H1 (cell line): ENCODE measurements at regions not wholly inside any gene's neighbourhood (a gene's known extent, or its start where the extent isn't known, plus 50 kb on each side); places are given as distances from the start of the nearest gene placed in this dataset.

Experiments used
- CTCF ChIA-PET: fragments of 300-600 bp; sonication (Branson Sonifier 250); formaldehyde crosslinking; loops from one replicate; lab custom pipeline; 2021; ENCODE audit not compliant: partially characterized antibody; lab: Charles Lee
- POLR2A ChIA-PET: fragments of 300-600 bp; sonication (Branson Sonifier 250); formaldehyde crosslinking; loops from one replicate; lab custom pipeline; 2021; ENCODE audit warnings: inconsistent platforms; ENCODE audit not compliant: partially characterized antibody; lab: Charles Lee
- DNase-seq, 2 experiments: peaks; one replicate each; pipeline versions ENCODE4 v3.0.0 to v3.0.0-alpha.2; 2010 to 2022; ENCODE audit warnings: low spot score in 2 of 2, low read depth in 1 of 2, mixed read lengths in 1 of 2
- FAIRE-seq: peaks from 2 replicates; lab custom pipeline; 2011; peaks lifted over from hg19 to GRCh38; lab: Jason Lieb, UNC
- H2AFZ ChIP-seq: 2 replicates; pipeline ENCODE4 v1.8.1; 2012; ENCODE audit warnings: low read length, inconsistent platforms
- H2AK5ac ChIP-seq: 2 replicates; pipeline ENCODE4 v1.6.1; 2013; ENCODE audit warnings: low read depth, low read length
- H2BK120ac ChIP-seq: replicated peaks from 2 replicates; pipeline ENCODE3; 2013; ENCODE audit warnings: low read depth, low read length, inconsistent platforms
- H2BK12ac ChIP-seq: 2 replicates; pipeline ENCODE4 v1.6.1; 2013; ENCODE audit warnings: low read depth, low read length
- H2BK15ac ChIP-seq: 2 replicates; pipeline ENCODE4 v1.6.1; 2013; ENCODE audit warnings: low read length
- H2BK20ac ChIP-seq: 2 replicates; pipeline ENCODE4 v1.6.1; 2013; ENCODE audit warnings: low read length
- H2BK5ac ChIP-seq: 2 replicates; pipeline ENCODE4 v1.6.1; 2013; ENCODE audit warnings: low read depth, low read length
- H3K14ac ChIP-seq: 2 replicates; pipeline ENCODE4 v1.6.1; 2013; ENCODE audit warnings: inconsistent platforms; ENCODE audit not compliant: insufficient read length
- H3K18ac ChIP-seq: 2 replicates; pipeline ENCODE4 v1.6.1; 2013; ENCODE audit warnings: low read length; ENCODE audit errors: extremely low read depth
- H3K23ac ChIP-seq: 2 replicates; pipeline ENCODE4 v1.6.1; 2013; ENCODE audit warnings: inconsistent platforms; ENCODE audit not compliant: insufficient read length
- H3K23me2 ChIP-seq: 2 replicates; pipeline ENCODE4 v1.6.1; 2013; ENCODE audit warnings: low read depth, low read length
- H3K27ac ChIP-seq: 2 replicates; pipeline ENCODE4 v1.6.1; 2011; ENCODE audit warnings: low read depth, low read length, inconsistent platforms
- H3K27me3 ChIP-seq, 4 experiments: replicated peaks in 1 of 4; 1 replicate in 1 of 4; 2 replicates in 3 of 4; pipeline versions ENCODE4 v1.6.1 to v1.8.1; 2011 to 2013; ENCODE audit warnings: low read length in 3 of 4, mild to moderate bottlenecking in 3 of 4, inconsistent platforms in 2 of 4, mixed read lengths in 2 of 4, moderate library complexity in 1 of 4; ENCODE audit not compliant: control insufficient read depth in 3 of 4, insufficient read depth in 3 of 4; ENCODE audit errors: extremely low read depth in 1 of 4
- H3K36me3 ChIP-seq, 4 experiments: 2 replicates each; pipeline versions ENCODE4 v1.6.1 to v1.8.1; 2011 to 2013; ENCODE audit warnings: mild to moderate bottlenecking in 4 of 4, low read length in 3 of 4, moderate library complexity in 2 of 4, control low read depth in 1 of 4, inconsistent platforms in 1 of 4; ENCODE audit not compliant: insufficient read depth in 4 of 4, control insufficient read depth in 2 of 4
- H3K4ac ChIP-seq: replicated peaks from 2 replicates; pipeline ENCODE3; 2013; ENCODE audit warnings: low read length, low read depth, mixed read lengths, inconsistent platforms; ENCODE audit not compliant: insufficient read length
- H3K4me1 ChIP-seq, 4 experiments: replicated peaks in 1 of 4; 1 replicate in 1 of 4; 2 replicates in 3 of 4; pipeline versions ENCODE4 v1.6.1 to v1.8.1; 2011 to 2013; ENCODE audit warnings: low read length in 3 of 4, inconsistent platforms in 2 of 4, mixed read lengths in 1 of 4; ENCODE audit not compliant: insufficient read depth in 4 of 4, control insufficient read depth in 3 of 4
- H3K4me2 ChIP-seq, 2 experiments: 2 replicates each; pipeline versions ENCODE4 v1.6.1 to v1.8.1; 2011 to 2013; ENCODE audit warnings: low read depth in 2 of 2, low read length in 2 of 2, control low read depth in 1 of 2, inconsistent platforms in 1 of 2, mild to moderate bottlenecking in 1 of 2; ENCODE audit not compliant: insufficient read depth in 1 of 2
- H3K4me3 ChIP-seq, 4 experiments: fragments of 200-600, 300-600 bp in 1 of 4; sonication (generic), shearing (Covaris generic), sonication (Bioruptor Twin) in 1 of 4; 2 replicates each; pipeline versions ENCODE4 v1.5.1 to v1.8.1; 2011 to 2016; ENCODE audit warnings: low read length in 4 of 4, low read depth in 3 of 4, control low read depth in 2 of 4, inconsistent platforms in 2 of 4, mild to moderate bottlenecking in 2 of 4, mixed read lengths in 1 of 4, moderate library complexity in 1 of 4; ENCODE audit not compliant: insufficient read depth in 2 of 4; ENCODE audit errors: extremely low read depth in 1 of 4
- H3K56ac ChIP-seq: replicated peaks from 2 replicates; pipeline ENCODE3; 2013; ENCODE audit warnings: low read depth, mild to moderate bottlenecking, mixed read lengths, low read length, inconsistent platforms; ENCODE audit not compliant: insufficient read length
- H3K79me1 ChIP-seq: 2 replicates; pipeline ENCODE4 v1.6.1; 2013; ENCODE audit warnings: low read depth, low read length, control low read depth
- H3K79me2 ChIP-seq, 2 experiments: 2 replicates each; pipeline versions ENCODE4 v1.6.1 to v1.8.1; 2012 to 2013; ENCODE audit warnings: low read length in 2 of 2, mild to moderate bottlenecking in 2 of 2, inconsistent platforms in 1 of 2; ENCODE audit not compliant: insufficient read depth in 2 of 2, control insufficient read depth in 1 of 2
- H3K9ac ChIP-seq, 4 experiments: replicated peaks in 1 of 4; 1 replicate in 1 of 4; 2 replicates in 3 of 4; pipeline versions ENCODE4 v1.6.1 to v1.8.1; 2011 to 2013; ENCODE audit warnings: low read depth in 3 of 4, low read length in 3 of 4, control low read depth in 2 of 4, mild to moderate bottlenecking in 2 of 4, moderate library complexity in 2 of 4, inconsistent platforms in 1 of 4; ENCODE audit errors: extremely low read depth in 1 of 4
- H3K9me3 ChIP-seq, 2 experiments: 2 replicates each; pipeline versions ENCODE4 v1.6.1 to v1.8.1; 2012 to 2013; ENCODE audit warnings: mild to moderate bottlenecking in 2 of 2, moderate library complexity in 2 of 2, control low read depth in 1 of 2, inconsistent platforms in 1 of 2, low read depth in 1 of 2, low read length in 1 of 2, mixed read lengths in 1 of 2; ENCODE audit not compliant: insufficient read depth in 2 of 2
- H4K20me1 ChIP-seq, 2 experiments: replicated peaks in 1 of 2; 2 replicates each; pipeline versions ENCODE3 to v1.8.1; 2011 to 2013; ENCODE audit warnings: inconsistent platforms in 2 of 2, low read length in 2 of 2, mild to moderate bottlenecking in 1 of 2; ENCODE audit not compliant: insufficient read depth in 2 of 2, control insufficient read depth in 1 of 2
- H4K5ac ChIP-seq: 2 replicates; pipeline ENCODE4 v1.6.1; 2013; ENCODE audit warnings: low read length, low read depth, mixed read lengths, inconsistent platforms; ENCODE audit not compliant: insufficient read length
- H4K8ac ChIP-seq: 2 replicates; pipeline ENCODE4 v1.8.0; 2013; ENCODE audit warnings: mild to moderate bottlenecking, moderate library complexity, low read length, inconsistent platforms; ENCODE audit not compliant: insufficient read depth; ENCODE audit errors: extremely low read depth
- H4K91ac ChIP-seq: replicated peaks from 2 replicates; pipeline ENCODE3; 2013; ENCODE audit warnings: low read length, mixed read lengths, inconsistent platforms; ENCODE audit not compliant: insufficient read length
- CEBPB ChIP-seq: IDR thresholded peaks from 2 replicates; pipeline ENCODE4 v1.6.1; 2012; ENCODE audit warnings: low read depth, low read length
- CREB1 ChIP-seq: IDR thresholded peaks from 2 replicates; pipeline ENCODE4 v1.6.1; 2012; ENCODE audit warnings: inconsistent platforms
- EP300 ChIP-seq, 2 experiments: IDR thresholded peaks; 1 replicate in 1 of 2; 2 replicates in 1 of 2; pipeline ENCODE4 v1.6.1; 2011 to 2012; ENCODE audit warnings: low read depth in 2 of 2, low read length in 2 of 2, mild to moderate bottlenecking in 2 of 2, borderline replicate concordance in 1 of 2, inconsistent platforms in 1 of 2, moderate library complexity in 1 of 2
- KDM1A ChIP-seq: fragments of 200-600, 300-600 bp; sonication (generic); IDR thresholded peaks from 2 replicates; pipeline ENCODE4 v1.7.1; 2016; ENCODE audit warnings: mild to moderate bottlenecking, low read length, borderline replicate concordance
- KDM5A ChIP-seq: fragments of 200-600 bp; IDR thresholded peaks from 2 replicates; pipeline ENCODE4 v1.7.1; 2012; ENCODE audit warnings: mild to moderate bottlenecking, low read length, inconsistent platforms, mixed read lengths
- NANOG ChIP-seq: IDR thresholded peaks from 2 replicates; pipeline ENCODE4 v1.6.1; 2011; ENCODE audit warnings: low read length, low read depth, mild to moderate bottlenecking, inconsistent platforms; ENCODE audit not compliant: insufficient read depth, poor library complexity, severe bottlenecking
- PHF8 ChIP-seq: fragments of 200-600 bp; sonication (generic); conservative IDR thresholded peaks from 2 replicates; pipeline ENCODE4 v1.7.1; 2012; ENCODE audit warnings: low read depth, mild to moderate bottlenecking, inconsistent platforms, low read length, moderate library complexity
- SAP30 ChIP-seq: fragments of 300-600 bp; sonication (generic); IDR thresholded peaks from 2 replicates; pipeline ENCODE4 v1.7.1; 2012; ENCODE audit warnings: low read length, moderate library complexity, mild to moderate bottlenecking, inconsistent platforms; ENCODE audit not compliant: insufficient read depth, insufficient replicate concordance
- SIN3A ChIP-seq, 2 experiments: IDR thresholded peaks in 1 of 2; conservative IDR thresholded peaks in 1 of 2; 2 replicates each; pipeline ENCODE4 v1.6.1; 2011 to 2012; ENCODE audit warnings: low read length in 2 of 2, improper control_type of control experiment in 1 of 2, low read depth in 1 of 2, mild to moderate bottlenecking in 1 of 2
- SIX5 ChIP-seq: IDR thresholded peaks from 2 replicates; pipeline ENCODE4 v1.6.1; 2011; ENCODE audit warnings: mild to moderate bottlenecking, low read depth, low read length
- SP4 ChIP-seq: IDR thresholded peaks from 2 replicates; pipeline ENCODE4 v1.6.1; 2012; ENCODE audit warnings: low read length, inconsistent platforms
- SUZ12 ChIP-seq: fragments of 200-600 bp; sonication (generic); IDR thresholded peaks from 2 replicates; pipeline ENCODE4 v1.6.1; 2012; ENCODE audit warnings: mild to moderate bottlenecking, inconsistent platforms, low read length, moderate library complexity, mixed read lengths
- TBP ChIP-seq: IDR thresholded peaks from 2 replicates; pipeline ENCODE4 v1.6.1; 2011; ENCODE audit warnings: low read depth, low read length, improper control_type of control experiment
- TCF12 ChIP-seq: IDR thresholded peaks from 2 replicates; pipeline ENCODE4 v1.6.1; 2011; ENCODE audit warnings: low read depth, mild to moderate bottlenecking, low read length
- WGBS, 2 experiments: shearing (Covaris generic) in 1 of 2; methylation state at CpG; one replicate each; pipeline versions ENCODE4 v1.1.6 to v1.1.7; 2013 to 2015; ENCODE audit warnings: low lambda C conversion rate in 2 of 2, mixed read lengths in 2 of 2, inconsistent platforms in 1 of 2, low coverage in 1 of 2, missing lambda C conversion rate in 1 of 2; ENCODE audit not compliant: insufficient replicate concordance in 2 of 2, insufficient coverage in 1 of 2, insufficient read length in 1 of 2; ENCODE audit errors: extremely low coverage in 1 of 2, missing lambda C conversion rate in 1 of 2; 5-methylcytosine and 5-hydroxymethylcytosine counted together

- POLR2A ChIA-PET = no interaction called here
- H3K79me2 ChIP-seq = no peaks in the 10 kb centered on the region
- FAIRE-seq = no peak
- no peak for TF ChIP-seq SP4
- no peak for TF ChIP-seq SUZ12
- no peak for TF ChIP-seq CREB1
- TF ChIP-seq CEBPB = no peak
- TF ChIP-seq PHF8 = no peak
- no peak for TF ChIP-seq SAP30
- TF ChIP-seq TCF12 = no peak
- no peak for TF ChIP-seq KDM5A
- TF ChIP-seq SIN3A (conservative IDR thresholded peaks at IDR 0.05 in 1 of 2, IDR thresholded peaks at IDR 0.05 in 1 of 2; ENCODE audit: low read depth in 1 of 2, low read length in 2 of 2) = no peak
- no peak for TF ChIP-seq SIX5
- no peak for TF ChIP-seq KDM1A
- no peak for TF ChIP-seq EP300 (IDR thresholded peaks at IDR 0.05; ENCODE audit: borderline replicate concordance in 1 of 2, low read depth in 2 of 2, low read length in 2 of 2)
- TF ChIP-seq TBP = no peak
- no peak for TF ChIP-seq NANOG
These were observed 706.5 kb upstream of the MIR17HG start for GRCh38 chr13:90640976-90641375.

More at GRCh38 chr13:90640976-90641375, 706.5 kb upstream of the MIR17HG start:
- H2BK20ac ChIP-seq = no peak overlapping the region
- no peak overlapping the region for H2BK120ac ChIP-seq
- no CpG with 5 or more reads among the region's 1 CpG for WGBS, 2 experiments
- no peak overlapping the region for H3K4me2 ChIP-seq
- H3K23ac ChIP-seq = no peak overlapping the region
- H3K56ac ChIP-seq = no peak overlapping the region
- peaks cover 7 to 12% of the 10 kb centered on the region in 2 experiments; a peak in 1 of 4 replicates for H3K9me3 ChIP-seq
- DNase-seq = no peak
- no peak overlapping the region for H4K5ac ChIP-seq
- H3K14ac ChIP-seq = no peak overlapping the region
- H4K91ac ChIP-seq = no peak overlapping the region
- no peak overlapping the region for H3K18ac ChIP-seq
- H3K79me1 ChIP-seq = no peaks in the 10 kb centered on the region
- no peaks in the 10 kb centered on the region for H3K4me1 ChIP-seq
- H2AK5ac ChIP-seq = no peak overlapping the region
- no peak overlapping the region for H2AFZ ChIP-seq
- no peak overlapping the region for H2BK15ac ChIP-seq
- no peak overlapping the region for H3K4ac ChIP-seq
- no peak overlapping the region for H2BK12ac ChIP-seq
- H3K27ac ChIP-seq = no peak overlapping the region
- H4K20me1 ChIP-seq = no peaks in the 10 kb centered on the region
- no peaks in the 10 kb centered on the region for H3K27me3 ChIP-seq
- H3K4me3 ChIP-seq = no peak overlapping the region
- CTCF ChIA-PET = interaction anchor here (0.7 kb wide), 1 partner anchor 38 kb away, joined by 3 read pairs; no protein-coding TSS in a partner anchor
- H3K9ac ChIP-seq = no peak overlapping the region
- H4K8ac ChIP-seq = no peak overlapping the region
- no peak overlapping the region for H2BK5ac ChIP-seq
- H3K23me2 ChIP-seq = no peaks in the 10 kb centered on the region
- H3K36me3 ChIP-seq = no peaks in the 10 kb centered on the region
